ENCODE measurements at regions not wholly inside any gene's neighbourhood (a gene's known extent, or its start where the extent isn't known, plus 50 kb on each side); places are given as distances from the start of the nearest gene placed in this dataset.

- Histone ChIP-seq H3K4me1 (ENCODE audit: control insufficient read depth in 2 of 3, insufficient read depth in 2 of 3, low read depth in 1 of 3, low read length in 3 of 3) (no peaks in the 10 kb centered on the region), H3K9ac (ENCODE audit: low read length in 3 of 3) (no peak overlapping the region), H3K27me3 (ENCODE audit: control insufficient read depth, insufficient read depth, low read length) (no peaks in the 10 kb centered on the region), H3K27ac (ENCODE audit: low read depth in 2 of 2, low read length in 2 of 2) (no peak overlapping the region), H3K4me3 (ENCODE audit: low read length in 3 of 3) (no peak overlapping the region), H3K9me3 (ENCODE audit: control insufficient read depth in 2 of 3, insufficient read depth in 1 of 3, low read length in 3 of 3) (no peaks in the 10 kb centered on the region), H3K36me3 (ENCODE audit: control insufficient read depth in 2 of 3, insufficient read depth in 3 of 3, low read length in 3 of 3) (no peaks in the 10 kb centered on the region)
- TF ChIP-seq, protein P1, sequence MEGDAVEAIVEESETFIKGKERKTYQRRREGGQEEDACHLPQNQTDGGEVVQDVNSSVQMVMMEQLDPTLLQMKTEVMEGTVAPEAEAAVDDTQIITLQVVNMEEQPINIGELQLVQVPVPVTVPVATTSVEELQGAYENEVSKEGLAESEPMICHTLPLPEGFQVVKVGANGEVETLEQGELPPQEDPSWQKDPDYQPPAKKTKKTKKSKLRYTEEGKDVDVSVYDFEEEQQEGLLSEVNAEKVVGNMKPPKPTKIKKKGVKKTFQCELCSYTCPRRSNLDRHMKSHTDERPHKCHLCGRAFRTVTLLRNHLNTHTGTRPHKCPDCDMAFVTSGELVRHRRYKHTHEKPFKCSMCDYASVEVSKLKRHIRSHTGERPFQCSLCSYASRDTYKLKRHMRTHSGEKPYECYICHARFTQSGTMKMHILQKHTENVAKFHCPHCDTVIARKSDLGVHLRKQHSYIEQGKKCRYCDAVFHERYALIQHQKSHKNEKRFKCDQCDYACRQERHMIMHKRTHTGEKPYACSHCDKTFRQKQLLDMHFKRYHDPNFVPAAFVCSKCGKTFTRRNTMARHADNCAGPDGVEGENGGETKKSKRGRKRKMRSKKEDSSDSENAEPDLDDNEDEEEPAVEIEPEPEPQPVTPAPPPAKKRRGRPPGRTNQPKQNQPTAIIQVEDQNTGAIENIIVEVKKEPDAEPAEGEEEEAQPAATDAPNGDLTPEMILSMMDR (IDR thresholded peaks at IDR 0.05; ENCODE audit: borderline replicate concordance, extremely low read depth, insufficient read depth), result no peak
- FAIRE-seq, result no peak
- intact Hi-C loops (cut with DNase I), result no loop called here
- DNase-seq, result no peak
Measured at GRCh38 chr3:111482574-111482973, 59.4 kb upstream of the CD96 start.

GRCh38 chr3:111485086-111485485 is 56.9 kb upstream of the CD96 start:
- no peak overlapping the region for H3K27ac ChIP-seq (ENCODE audit: low read depth in 2 of 2, low read length in 2 of 2)
- H3K9ac ChIP-seq (ENCODE audit: low read length in 3 of 3), result no peak overlapping the region

More at GRCh38 chr3:111485086-111485485, 56.9 kb upstream of the CD96 start:
- Histone ChIP-seq H3K36me3 (ENCODE audit: control insufficient read depth in 2 of 3, insufficient read depth in 3 of 3, low read length in 3 of 3) (no peaks in the 10 kb centered on the region), H3K27me3 (ENCODE audit: control insufficient read depth, insufficient read depth, low read length) (no peaks in the 10 kb centered on the region), H3K4me1 (ENCODE audit: control insufficient read depth in 2 of 3, insufficient read depth in 2 of 3, low read depth in 1 of 3, low read length in 3 of 3) (no peaks in the 10 kb centered on the region), H3K9me3 (ENCODE audit: control insufficient read depth in 2 of 3, insufficient read depth in 1 of 3, low read length in 3 of 3) (no peaks in the 10 kb centered on the region), H3K4me3 (ENCODE audit: low read length in 3 of 3) (no peak overlapping the region)
- TF ChIP-seq, protein P1 (IDR thresholded peaks at IDR 0.05; ENCODE audit: borderline replicate concordance, extremely low read depth, insufficient read depth), result no peak
- no peak for FAIRE-seq
- intact Hi-C loops (cut with DNase I), result no loop called here
- DNase-seq, result no peak

Measured in kidney (tissue), 13 donors.